SU-DHL-6 (cell line): ENCODE measurements at regions not wholly inside any gene's neighbourhood (a gene's known extent, or its start where the extent isn't known, plus 50 kb on each side); places are given as distances from the start of the nearest gene placed in this dataset.

Experiments
- H2AFZ ChIP-seq: fragments of 200-600 bp; sonication (generic); 2 replicates; pipeline ENCODE4 v1.6.1; 2014; ENCODE audit warnings: low read depth, mild to moderate bottlenecking, moderate library complexity, mixed read lengths, antibody characterized with exemption, low read length; ENCODE audit not compliant: severe bottlenecking
- H3F3A ChIP-seq: fragments of 200-600 bp; shearing (Covaris generic); 2 replicates; pipeline ENCODE4 v1.6.0; 2016; ENCODE audit warnings: antibody characterized with exemption, mild to moderate bottlenecking; ENCODE audit not compliant: insufficient read depth
- H3K27ac ChIP-seq: fragments of 200-600 bp; sonication (generic); 2 replicates; pipeline ENCODE4 v1.5.1; 2016; ENCODE audit warnings: low read depth, mild to moderate bottlenecking, low read length, moderate library complexity, mixed read lengths
- H3K27me3 ChIP-seq: fragments of 200-600 bp; sonication (generic), shearing (Covaris generic); 2 replicates; pipeline ENCODE4 v1.6.0; 2014; ENCODE audit warnings: mild to moderate bottlenecking, low read length
- H3K36me3 ChIP-seq: fragments of 200-600 bp; sonication (generic); 2 replicates; pipeline ENCODE4 v1.6.1; 2014; ENCODE audit warnings: mild to moderate bottlenecking, low read length, mixed read lengths
- H3K4me2 ChIP-seq: fragments of 300-600, 200-600 bp; shearing (Covaris generic), sonication (generic); 2 replicates; pipeline ENCODE4 v1.6.0; 2014; ENCODE audit warnings: low read length, low read depth, mild to moderate bottlenecking; ENCODE audit not compliant: poor library complexity, severe bottlenecking
- H3K4me3 ChIP-seq: fragments of 200-600 bp; sonication (generic); 2 replicates; pipeline ENCODE4 v1.5.1; 2014; ENCODE audit warnings: antibody characterized with exemption, low read length, mild to moderate bottlenecking, mixed read lengths; ENCODE audit not compliant: insufficient read depth, poor library complexity, severe bottlenecking
- H3K79me2 ChIP-seq: fragments of 200-600 bp; sonication (generic); 2 replicates; pipeline ENCODE4 v1.6.1; 2014; ENCODE audit warnings: mild to moderate bottlenecking, low read length, moderate library complexity; ENCODE audit not compliant: insufficient read depth
- H3K9ac ChIP-seq: fragments of 200-600 bp; sonication (generic); 2 replicates; pipeline ENCODE4 v1.7.0; 2014; ENCODE audit warnings: mild to moderate bottlenecking, low read length
- H3K9me2 ChIP-seq: fragments of 200-600 bp; sonication (generic); replicated peaks from 2 replicates; pipeline ENCODE4 v1.6.1; 2014; ENCODE audit warnings: low read length; ENCODE audit not compliant: insufficient read depth
- H3K9me3 ChIP-seq: fragments of 200-600 bp; sonication (generic); 2 replicates; pipeline ENCODE4 v1.6.1; 2014; ENCODE audit warnings: low read length, mixed read lengths; ENCODE audit not compliant: insufficient read depth
- H4K20me1 ChIP-seq: fragments of 200-600 bp; sonication (generic); 2 replicates; pipeline ENCODE4 v1.6.1; 2014; ENCODE audit warnings: low read depth, mild to moderate bottlenecking, antibody characterized with exemption, low read length, moderate library complexity, mixed read lengths
- EZH2phosphoT487 ChIP-seq: fragments of 200-600 bp; sonication (generic), shearing (Covaris generic); conservative IDR thresholded peaks from 2 replicates; pipeline ENCODE4 v1.6.1; 2018; ENCODE audit warnings: mild to moderate bottlenecking, antibody characterized with exemption, low read length, moderate library complexity, mixed read lengths
- TF ChIP-seq, protein P1 (sequence below): fragments of 200-600 bp; sonication (generic); IDR thresholded peaks from one replicate; pipeline ENCODE4 v1.5.1; 2017; ENCODE audit warnings: antibody characterized with exemption, mild to moderate bottlenecking, low read length, moderate library complexity; ENCODE audit not compliant: insufficient read depth, poor library complexity, severe bottlenecking

DNA sequence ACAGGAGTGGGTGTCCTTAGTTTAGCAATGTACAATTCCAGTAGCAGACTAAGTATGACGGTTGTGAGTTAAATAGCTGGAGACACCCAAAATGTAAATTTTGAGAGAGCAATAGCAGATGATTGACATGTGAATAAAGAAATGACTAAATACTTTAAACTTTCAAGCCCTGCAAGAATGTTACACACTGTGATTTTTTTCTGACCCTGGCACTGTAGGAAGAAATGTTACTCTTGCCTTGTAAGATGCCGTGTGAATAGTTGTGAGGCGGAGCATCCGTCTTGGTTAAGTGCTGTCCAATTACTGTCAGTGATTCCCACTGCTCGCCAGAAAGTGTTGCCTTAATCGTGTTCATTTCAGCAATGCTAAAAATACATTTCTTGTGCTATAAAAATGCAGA is 1248.1 kb downstream of the RAPGEF2 start:
- no peak overlapping the region for H3K9ac ChIP-seq
- H3K27me3 ChIP-seq, result no peaks in the 10 kb centered on the region
- H3K79me2 ChIP-seq, result no peaks in the 10 kb centered on the region
- H4K20me1 ChIP-seq, result no peaks in the 10 kb centered on the region
- no peak overlapping the region for H3K4me3 ChIP-seq
- no peak for TF ChIP-seq EZH2phosphoT487
- TF ChIP-seq, protein P1, sequence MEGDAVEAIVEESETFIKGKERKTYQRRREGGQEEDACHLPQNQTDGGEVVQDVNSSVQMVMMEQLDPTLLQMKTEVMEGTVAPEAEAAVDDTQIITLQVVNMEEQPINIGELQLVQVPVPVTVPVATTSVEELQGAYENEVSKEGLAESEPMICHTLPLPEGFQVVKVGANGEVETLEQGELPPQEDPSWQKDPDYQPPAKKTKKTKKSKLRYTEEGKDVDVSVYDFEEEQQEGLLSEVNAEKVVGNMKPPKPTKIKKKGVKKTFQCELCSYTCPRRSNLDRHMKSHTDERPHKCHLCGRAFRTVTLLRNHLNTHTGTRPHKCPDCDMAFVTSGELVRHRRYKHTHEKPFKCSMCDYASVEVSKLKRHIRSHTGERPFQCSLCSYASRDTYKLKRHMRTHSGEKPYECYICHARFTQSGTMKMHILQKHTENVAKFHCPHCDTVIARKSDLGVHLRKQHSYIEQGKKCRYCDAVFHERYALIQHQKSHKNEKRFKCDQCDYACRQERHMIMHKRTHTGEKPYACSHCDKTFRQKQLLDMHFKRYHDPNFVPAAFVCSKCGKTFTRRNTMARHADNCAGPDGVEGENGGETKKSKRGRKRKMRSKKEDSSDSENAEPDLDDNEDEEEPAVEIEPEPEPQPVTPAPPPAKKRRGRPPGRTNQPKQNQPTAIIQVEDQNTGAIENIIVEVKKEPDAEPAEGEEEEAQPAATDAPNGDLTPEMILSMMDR, result no peak
- no peaks in the 10 kb centered on the region for H3K36me3 ChIP-seq
- H3K9me2 ChIP-seq, result no peaks in the 10 kb centered on the region; the same call in 1 of the 2 replicates
- H3K4me2 ChIP-seq, result no peak overlapping the region
- H3F3A ChIP-seq, result no peaks in the 10 kb centered on the region
- no peaks in the 10 kb centered on the region for H3K9me3 ChIP-seq
- H2AFZ ChIP-seq, result no peak overlapping the region
- no peak overlapping the region for H3K27ac ChIP-seq

DNA sequence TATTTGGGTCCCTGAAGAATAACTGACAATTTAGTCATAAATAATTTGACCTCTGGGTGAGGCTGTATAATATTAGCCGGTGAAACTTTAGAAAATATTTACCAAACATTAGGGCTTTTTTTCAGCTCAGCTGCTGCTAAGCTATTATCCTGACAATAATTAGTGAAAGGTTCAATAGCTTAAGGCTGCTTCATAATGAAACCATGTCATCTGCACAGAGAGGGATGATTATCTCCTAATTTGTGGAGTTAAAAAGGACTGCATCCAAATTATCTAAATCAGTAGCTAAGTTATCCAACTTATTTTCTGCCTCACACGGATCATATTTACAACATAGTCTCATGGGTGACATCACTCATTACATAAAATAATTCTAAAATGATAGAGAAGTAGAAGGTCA is 1249.8 kb downstream of the RAPGEF2 start:
- TF ChIP-seq, protein P1, result no peak
- no peak for TF ChIP-seq EZH2phosphoT487
- Histone ChIP-seq H3K4me2 (no peak overlapping the region), H3K36me3 (no peaks in the 10 kb centered on the region), H2AFZ (no peak overlapping the region), H3K9ac (no peak overlapping the region), H3K27me3 (no peaks in the 10 kb centered on the region), H4K20me1 (no peaks in the 10 kb centered on the region), H3K9me2 (no peaks in the 10 kb centered on the region), H3K79me2 (no peaks in the 10 kb centered on the region), H3K9me3 (no peaks in the 10 kb centered on the region), H3F3A (no peaks in the 10 kb centered on the region), H3K4me3 (no peak overlapping the region), H3K27ac (no peak overlapping the region)

DNA sequence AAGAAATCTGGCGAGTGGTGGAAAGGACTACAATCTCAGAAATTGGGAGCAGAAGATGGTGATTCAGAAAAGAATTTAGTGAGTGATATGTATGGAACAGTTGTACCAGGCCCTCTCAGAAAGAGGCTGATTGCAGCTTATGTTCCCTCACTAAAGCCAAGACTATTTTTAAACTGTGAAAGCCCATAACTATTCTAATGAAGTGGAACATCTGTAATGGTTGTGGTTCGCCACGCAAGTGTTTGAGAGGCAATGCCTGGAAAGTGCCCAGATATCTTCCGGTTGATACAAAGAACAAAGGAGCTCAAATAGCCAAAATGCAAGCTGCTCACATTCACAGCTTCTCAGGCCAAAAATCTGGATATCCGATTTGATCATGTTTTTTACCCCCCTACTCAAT is 1250.7 kb downstream of the RAPGEF2 start:
- no peaks in the 10 kb centered on the region for H3K27me3 ChIP-seq
- TF ChIP-seq, protein P1, result no peak
- TF ChIP-seq EZH2phosphoT487, result no peak
- no peaks in the 10 kb centered on the region for H3F3A ChIP-seq
- H3K4me3 ChIP-seq, result no peak overlapping the region
- no peak overlapping the region for H3K9ac ChIP-seq
- H3K79me2 ChIP-seq, result no peaks in the 10 kb centered on the region
- no peak overlapping the region for H3K4me2 ChIP-seq
- H2AFZ ChIP-seq, result no peak overlapping the region
- H4K20me1 ChIP-seq, result no peaks in the 10 kb centered on the region
- no peaks in the 10 kb centered on the region for H3K9me3 ChIP-seq
- H3K36me3 ChIP-seq, result no peaks in the 10 kb centered on the region
- no peak overlapping the region for H3K27ac ChIP-seq
- H3K9me2 ChIP-seq, result no peaks in the 10 kb centered on the region

DNA sequence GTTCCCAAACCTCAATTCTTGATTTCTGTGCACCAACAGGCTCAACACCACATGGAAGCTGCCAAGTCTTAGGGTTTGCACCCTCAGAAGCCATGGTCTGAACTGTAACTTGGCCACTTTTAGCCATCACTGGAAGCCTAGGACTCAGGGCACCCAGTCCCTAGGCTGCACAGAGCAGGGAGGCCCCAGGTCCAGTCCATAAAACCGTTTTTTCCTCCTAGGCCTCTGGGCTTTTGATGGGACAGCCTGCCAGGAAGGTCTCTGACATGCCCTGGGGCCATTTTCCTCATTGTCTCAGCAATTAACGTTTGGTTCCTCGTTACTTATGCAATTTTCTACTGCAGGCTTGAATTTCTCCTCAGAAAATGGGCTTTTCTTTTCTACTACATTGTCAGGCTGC is 1259.6 kb downstream of the RAPGEF2 start:
- no peak for TF ChIP-seq EZH2phosphoT487
- TF ChIP-seq, protein P1, result no peak

More for the DNA sequence above, 1259.6 kb downstream of the RAPGEF2 start:
- Histone ChIP-seq H3K9me3 (no peaks in the 10 kb centered on the region), H3K36me3 (no peaks in the 10 kb centered on the region), H3K4me2 (no peak overlapping the region), H2AFZ (no peak overlapping the region), H4K20me1 (no peaks in the 10 kb centered on the region), H3F3A (no peaks in the 10 kb centered on the region), H3K9me2 (no peaks in the 10 kb centered on the region), H3K27ac (no peak overlapping the region), H3K9ac (no peak overlapping the region), H3K27me3 (no peaks in the 10 kb centered on the region), H3K79me2 (no peaks in the 10 kb centered on the region), H3K4me3 (no peak overlapping the region)
